ENCODE measurements at regions not wholly inside any gene's neighbourhood (a gene's known extent, or its start where the extent isn't known, plus 50 kb on each side); places are given as distances from the start of the nearest gene placed in this dataset.

DNA sequence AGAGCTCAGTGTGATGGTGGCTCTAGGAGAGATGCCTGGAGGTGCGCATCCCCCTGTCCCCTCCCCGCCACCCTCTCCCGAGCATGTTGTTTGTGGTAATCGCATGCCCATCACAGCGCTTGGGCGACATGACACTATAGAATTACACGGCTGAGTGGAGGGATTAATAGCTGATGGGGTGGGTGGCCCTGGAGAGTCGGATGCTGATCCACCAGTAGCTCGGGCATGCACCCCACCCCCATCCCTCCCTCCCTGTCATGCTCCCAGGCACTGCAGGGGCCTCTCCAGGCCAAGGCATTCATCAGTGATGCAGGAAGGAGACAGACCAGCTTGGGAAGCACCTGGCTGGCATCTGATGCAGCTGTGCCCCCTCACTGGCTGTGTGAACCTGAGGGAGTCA lies 159.0 kb upstream of the IGSF21 start:
- Histone ChIP-seq H3K36me3 (ENCODE audit: insufficient read depth, low read length) (no peaks in the 10 kb centered on the region), H3K9me3 (ENCODE audit: low read depth, low read length) (no peaks in the 10 kb centered on the region), H3K4me3 (no peak overlapping the region), H3K9ac (ENCODE audit: insufficient read length) (no peak overlapping the region), H3K27ac (no peak overlapping the region)
- no peak for TF ChIP-seq EZH2 (IDR thresholded peaks at IDR 0.05)
- DNase-seq (ENCODE audit: low read depth, low spot score), result no peak

DNA sequence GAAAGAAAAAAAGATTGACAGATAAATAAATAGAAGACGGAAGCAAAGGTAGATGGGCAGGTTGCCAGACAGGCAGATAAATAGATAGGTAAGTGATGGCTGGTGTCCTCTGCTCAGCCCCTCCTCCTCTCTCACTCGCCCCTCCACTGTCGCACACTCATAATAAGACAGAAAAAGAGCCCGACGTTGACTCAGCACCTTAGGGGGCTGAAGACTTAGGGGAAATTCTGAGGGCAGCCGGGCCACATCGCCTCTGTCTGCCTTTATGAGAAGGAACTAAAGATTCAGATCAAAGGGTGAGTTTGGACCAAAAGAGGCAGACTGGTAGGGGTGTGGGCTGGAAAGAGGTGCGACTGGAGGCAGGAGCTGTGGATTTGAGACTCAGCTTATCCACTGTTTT lies 158.1 kb upstream of the IGSF21 start:
- no peaks in the 10 kb centered on the region for H3K36me3 ChIP-seq (ENCODE audit: insufficient read depth, low read length)
- TF ChIP-seq POLR2AphosphoS5 (IDR thresholded peaks at IDR 0.05; ENCODE audit: borderline replicate concordance, low read depth, low read length) (no peak), EZH2 (IDR thresholded peaks at IDR 0.05) (no peak), FOXP2 (optimal IDR thresholded peaks at IDR 0.05; ENCODE audit: control extremely low read depth, extremely low read length, insufficient read depth) (no peak)

DNA sequence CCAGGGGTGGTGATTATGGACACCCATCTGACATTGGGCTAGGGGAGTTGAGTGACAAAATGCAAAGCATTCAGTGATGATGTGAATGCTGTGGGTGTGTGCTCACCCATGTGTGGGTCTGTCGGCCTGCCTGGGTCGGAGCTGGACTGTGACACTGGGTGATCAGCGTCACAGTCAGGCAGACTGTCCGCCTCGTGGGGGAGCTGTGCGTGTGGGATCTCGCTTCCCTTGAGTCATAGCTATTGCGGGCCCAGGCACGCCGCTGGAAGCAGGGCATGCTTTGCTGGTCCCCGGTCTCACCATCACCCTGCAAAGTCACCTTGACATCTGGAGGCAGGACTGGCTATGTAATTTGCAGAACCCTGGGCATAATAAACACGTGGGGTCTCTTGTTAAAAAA lies 156.9 kb upstream of the IGSF21 start:
- Histone ChIP-seq H3K4me3 (no peak overlapping the region), H3K36me3 (ENCODE audit: insufficient read depth, low read length) (no peaks in the 10 kb centered on the region), H3K9me3 (ENCODE audit: low read depth, low read length) (no peaks in the 10 kb centered on the region), H3K27ac (no peak overlapping the region), H3K9ac (ENCODE audit: insufficient read length) (no peak overlapping the region)
- no peak for TF ChIP-seq FOXP2 (optimal IDR thresholded peaks at IDR 0.05; ENCODE audit: control extremely low read depth, extremely low read length, insufficient read depth)
- no peak for TF ChIP-seq EZH2 (IDR thresholded peaks at IDR 0.05)
- TF ChIP-seq POLR2AphosphoS5 (IDR thresholded peaks at IDR 0.05; ENCODE audit: borderline replicate concordance, low read depth, low read length), result no peak
- no peak for DNase-seq (ENCODE audit: low read depth, low spot score)

More for the DNA sequence above, 158.1 kb upstream of the IGSF21 start:
- H3K27ac ChIP-seq, result no peak overlapping the region
- H3K9ac ChIP-seq (ENCODE audit: insufficient read length), result no peak overlapping the region
- H3K9me3 ChIP-seq (ENCODE audit: low read depth, low read length), result no peaks in the 10 kb centered on the region
- H3K4me3 ChIP-seq, result no peak overlapping the region
- DNase-seq (ENCODE audit: low read depth, low spot score), result no peak

DNA sequence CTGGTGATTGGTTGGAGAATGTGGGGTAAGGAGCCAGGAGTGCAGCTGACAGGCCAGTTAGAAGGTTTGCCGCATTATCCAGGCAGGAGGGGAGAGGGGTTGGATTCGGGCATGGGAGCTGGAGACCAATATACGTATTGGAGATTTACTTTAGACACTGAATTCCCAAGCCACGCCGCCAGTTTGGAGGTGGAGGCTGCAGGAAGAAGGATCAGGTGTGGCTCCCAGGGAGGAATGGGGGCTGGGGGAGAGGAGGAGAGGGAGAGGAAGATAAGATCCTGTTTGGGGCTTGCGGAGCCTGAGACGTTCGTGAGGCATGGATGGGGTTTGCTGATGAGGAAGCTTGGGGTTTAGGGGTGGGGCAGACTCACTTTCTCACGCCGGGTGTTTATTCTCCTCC lies 155.1 kb upstream of the IGSF21 start:
- TF ChIP-seq EZH2 (IDR thresholded peaks at IDR 0.05), result no peak
- no peak for TF ChIP-seq FOXP2 (optimal IDR thresholded peaks at IDR 0.05; ENCODE audit: control extremely low read depth, extremely low read length, insufficient read depth)
- TF ChIP-seq POLR2AphosphoS5 (IDR thresholded peaks at IDR 0.05; ENCODE audit: borderline replicate concordance, low read depth, low read length), result no peak
- no peak overlapping the region for H3K27ac ChIP-seq
- H3K36me3 ChIP-seq (ENCODE audit: insufficient read depth, low read length), result no peaks in the 10 kb centered on the region
- no peaks in the 10 kb centered on the region for H3K9me3 ChIP-seq (ENCODE audit: low read depth, low read length)
- H3K9ac ChIP-seq (ENCODE audit: insufficient read length), result no peak overlapping the region
- no peak overlapping the region for H3K4me3 ChIP-seq
- DNase-seq (ENCODE audit: low read depth, low spot score), result no peak

DNA sequence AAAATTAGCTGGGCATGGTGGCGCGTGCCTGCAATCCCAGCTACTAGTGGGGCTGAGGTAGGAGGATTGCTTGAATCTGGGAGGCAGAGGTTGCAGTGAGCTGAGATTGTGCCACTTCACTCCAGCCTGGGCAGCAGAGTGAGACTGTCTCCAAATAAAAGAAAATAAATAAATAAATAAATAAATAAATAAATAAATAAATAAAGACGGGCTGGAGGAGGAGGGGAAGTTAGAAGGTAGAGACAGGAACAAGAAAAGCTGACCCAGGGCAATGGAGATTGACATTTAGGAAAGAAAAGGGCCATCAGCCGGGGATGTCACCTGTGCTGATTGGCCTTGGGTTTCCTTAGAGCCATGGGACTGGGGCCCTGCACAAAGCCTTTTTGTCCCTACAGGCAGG lies 153.7 kb upstream of the IGSF21 start:
- no peaks in the 10 kb centered on the region for H3K36me3 ChIP-seq (ENCODE audit: insufficient read depth, low read length)
- no peaks in the 10 kb centered on the region for H3K9me3 ChIP-seq (ENCODE audit: low read depth, low read length)
- H3K27ac ChIP-seq, result no peak overlapping the region
- no peak overlapping the region for H3K4me3 ChIP-seq
- DNase-seq (ENCODE audit: low read depth, low spot score), result no peak
- TF ChIP-seq POLR2AphosphoS5 (IDR thresholded peaks at IDR 0.05; ENCODE audit: borderline replicate concordance, low read depth, low read length) (no peak), FOXP2 (optimal IDR thresholded peaks at IDR 0.05; ENCODE audit: control extremely low read depth, extremely low read length, insufficient read depth) (no peak), EZH2 (IDR thresholded peaks at IDR 0.05) (no peak)
- no peak overlapping the region for H3K9ac ChIP-seq (ENCODE audit: insufficient read length)

DNA sequence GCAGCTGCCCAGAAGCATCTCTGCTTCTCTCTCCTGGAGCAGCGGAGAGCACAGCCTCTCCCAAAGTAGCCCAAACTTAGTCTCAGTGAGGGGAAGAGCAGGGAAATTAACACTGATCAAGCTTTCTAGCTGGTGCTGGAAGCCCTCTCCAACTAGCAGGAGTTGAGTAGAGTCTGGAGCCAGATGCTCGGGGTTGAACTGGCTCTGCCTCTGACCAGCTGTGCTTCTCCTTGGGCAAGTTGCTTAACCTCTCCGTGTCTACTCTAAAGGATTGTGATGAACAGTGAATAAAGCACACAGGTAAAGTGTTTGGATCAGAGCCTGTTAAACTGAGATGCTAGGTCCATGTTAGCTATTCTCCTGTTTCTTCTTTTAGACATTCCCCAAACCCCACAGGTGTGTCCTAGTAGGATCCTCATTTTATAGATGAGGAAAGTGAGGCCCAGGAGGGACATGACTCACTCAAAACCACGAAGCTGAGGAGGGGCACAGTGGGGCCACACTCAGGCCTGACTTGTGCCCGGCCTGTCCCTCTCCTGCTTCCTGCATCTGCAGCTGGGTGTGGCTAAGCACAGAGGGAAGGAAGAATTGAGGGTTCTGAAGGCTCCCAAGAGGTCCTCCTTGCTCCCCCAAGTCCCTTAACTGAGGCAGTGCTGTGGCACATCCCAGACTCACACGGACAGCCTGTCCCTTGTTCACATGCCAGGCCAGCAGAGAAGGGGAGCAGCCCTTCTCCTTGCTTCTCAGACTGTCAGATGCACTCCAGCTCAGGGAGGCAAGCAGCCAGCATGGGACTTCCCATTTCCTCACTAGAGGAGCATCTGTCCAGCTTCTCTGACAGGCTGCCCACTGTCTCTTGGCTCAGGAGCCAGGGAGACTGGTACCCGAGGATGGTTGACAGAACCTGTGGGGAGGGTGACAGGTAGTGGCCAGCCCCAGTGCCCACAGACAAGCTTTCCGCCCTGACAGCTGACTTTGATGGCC lies 152.0 kb upstream of the IGSF21 start:
- no peaks in the 10 kb centered on the region for H3K9me3 ChIP-seq (ENCODE audit: low read depth, low read length)
- H3K9ac ChIP-seq (ENCODE audit: insufficient read length), result no peak overlapping the region
- H3K36me3 ChIP-seq (ENCODE audit: insufficient read depth, low read length), result no peaks in the 10 kb centered on the region
- no peak for DNase-seq (ENCODE audit: low read depth, low spot score)
- TF ChIP-seq POLR2AphosphoS5 (IDR thresholded peaks at IDR 0.05; ENCODE audit: borderline replicate concordance, low read depth, low read length) (no peak), EZH2 (IDR thresholded peaks at IDR 0.05) (no peak), FOXP2 (optimal IDR thresholded peaks at IDR 0.05; ENCODE audit: control extremely low read depth, extremely low read length, insufficient read depth) (no peak)
- H3K4me3 ChIP-seq, result no peak overlapping the region
- no peak overlapping the region for H3K27ac ChIP-seq

DNA sequence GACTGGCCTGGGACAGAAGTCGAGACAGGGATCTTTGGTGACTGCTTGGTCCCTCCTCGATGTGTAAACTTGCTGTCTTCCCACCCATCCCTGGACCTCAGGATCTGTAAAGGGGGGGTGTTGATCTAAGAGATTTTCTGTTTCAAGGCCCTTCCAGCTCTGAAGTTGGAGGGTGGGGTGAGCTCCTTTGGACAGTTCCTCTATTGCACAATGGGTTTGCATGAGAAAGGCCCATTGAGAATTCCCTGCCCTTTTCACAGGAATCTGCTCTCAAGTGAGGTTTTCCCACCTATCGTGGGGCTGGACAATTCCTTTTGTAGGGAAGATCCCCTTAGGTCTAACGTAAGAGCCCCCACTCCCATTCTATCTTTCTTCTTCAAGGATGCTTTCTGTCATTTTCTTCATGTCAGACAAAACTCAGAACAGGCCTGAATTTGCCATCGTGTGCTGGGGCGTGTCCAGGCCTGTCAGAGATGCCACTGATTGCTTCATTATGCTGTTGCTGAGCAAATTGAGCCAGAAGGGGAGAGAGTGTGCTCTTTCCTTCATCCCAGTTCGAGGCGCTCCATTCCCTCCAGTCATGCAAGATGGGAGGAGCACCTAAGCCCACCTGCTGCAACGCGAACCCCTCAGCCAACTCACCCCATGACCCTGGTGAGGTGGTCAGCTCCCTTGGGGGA lies 149.9 kb upstream of the IGSF21 start:
- no peaks in the 10 kb centered on the region for H3K36me3 ChIP-seq (ENCODE audit: insufficient read depth, low read length)
- TF ChIP-seq EZH2 (IDR thresholded peaks at IDR 0.05) (no peak), POLR2AphosphoS5 (IDR thresholded peaks at IDR 0.05; ENCODE audit: borderline replicate concordance, low read depth, low read length) (no peak), FOXP2 (optimal IDR thresholded peaks at IDR 0.05; ENCODE audit: control extremely low read depth, extremely low read length, insufficient read depth) (no peak)
- H3K4me3 ChIP-seq, result no peak overlapping the region
- H3K27ac ChIP-seq, result no peak overlapping the region
- no peaks in the 10 kb centered on the region for H3K9me3 ChIP-seq (ENCODE audit: low read depth, low read length)
- no peak overlapping the region for H3K9ac ChIP-seq (ENCODE audit: insufficient read length)
- no peak for DNase-seq (ENCODE audit: low read depth, low spot score)

DNA sequence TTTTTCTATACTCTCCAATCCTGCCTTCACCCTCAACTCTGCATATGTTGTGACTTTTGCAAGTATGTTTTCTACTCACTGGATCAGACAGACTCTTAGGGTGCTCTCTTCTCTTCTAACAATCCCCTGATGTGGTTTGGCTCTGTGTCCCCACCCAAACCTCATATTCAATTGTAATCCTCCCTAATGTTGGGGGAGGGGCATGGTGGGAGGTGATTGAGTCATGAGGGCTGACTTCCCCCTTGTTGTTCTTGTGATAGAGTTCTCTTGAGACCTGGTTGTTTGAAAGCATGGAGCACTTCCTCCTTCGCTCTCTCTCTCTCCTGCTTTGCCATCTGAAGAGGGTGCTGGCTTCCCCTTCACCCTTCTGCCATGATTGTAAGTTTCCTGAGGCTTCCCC lies 148.9 kb upstream of the IGSF21 start:
- no peaks in the 10 kb centered on the region for H3K36me3 ChIP-seq (ENCODE audit: insufficient read depth, low read length)
- no peaks in the 10 kb centered on the region for H3K9me3 ChIP-seq (ENCODE audit: low read depth, low read length)
- TF ChIP-seq FOXP2 (optimal IDR thresholded peaks at IDR 0.05; ENCODE audit: control extremely low read depth, extremely low read length, insufficient read depth) (no peak), EZH2 (IDR thresholded peaks at IDR 0.05) (no peak), POLR2AphosphoS5 (IDR thresholded peaks at IDR 0.05; ENCODE audit: borderline replicate concordance, low read depth, low read length) (no peak)
- H3K27ac ChIP-seq, result no peak overlapping the region
- H3K9ac ChIP-seq (ENCODE audit: insufficient read length), result no peak overlapping the region
- H3K4me3 ChIP-seq, result no peak overlapping the region
- no peak for DNase-seq (ENCODE audit: low read depth, low spot score)
